ENCODE measurements at regions not wholly inside any gene's neighbourhood (a gene's known extent, or its start where the extent isn't known, plus 50 kb on each side); places are given as distances from the start of the nearest gene placed in this dataset.
A peak's percentile ranks its signal among the peaks of the same experiment; 100 is the strongest.

DNA sequence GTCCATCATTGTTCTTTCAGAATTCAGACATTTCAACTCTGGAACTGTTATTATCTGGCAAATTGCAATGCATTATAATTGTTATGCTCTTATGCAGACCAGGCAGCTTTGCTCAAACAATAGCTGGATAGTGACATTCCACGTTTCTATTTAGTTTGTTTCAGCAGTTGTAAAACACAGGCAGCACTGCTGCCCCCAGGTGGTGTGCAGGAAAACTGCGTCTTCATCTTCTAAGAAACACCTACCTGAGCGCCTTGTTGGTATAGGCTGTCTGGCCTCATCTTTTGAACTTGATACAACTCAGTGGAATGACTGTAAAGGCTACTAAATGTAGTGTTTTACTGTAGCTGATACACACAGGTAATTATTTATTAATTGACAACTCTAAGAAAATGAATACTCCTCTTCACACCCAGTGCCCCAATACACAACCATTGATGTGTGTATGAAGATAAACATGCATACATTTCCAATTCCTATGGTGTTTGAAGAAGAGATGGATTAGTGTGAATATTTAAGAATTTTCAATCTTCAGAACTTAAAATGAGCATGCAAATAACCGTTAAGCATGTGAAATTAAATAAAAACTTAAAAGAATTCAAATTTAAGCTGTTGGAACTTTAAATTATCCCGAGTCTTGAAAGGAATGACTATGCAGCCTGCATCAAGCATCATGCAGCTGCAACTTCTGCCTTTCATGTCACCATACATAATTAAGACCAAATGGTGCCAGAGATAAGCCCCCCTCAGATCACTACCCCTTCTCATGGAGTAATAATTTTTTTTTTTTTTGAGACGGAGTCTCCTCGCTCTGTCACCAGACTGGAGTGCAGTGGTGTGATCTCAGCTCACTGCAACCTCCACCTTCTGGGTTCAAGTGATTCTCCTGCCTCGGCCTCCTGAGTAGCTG is 85.6 kb downstream of the CD8B2 start:
- DNase-seq, result peak in 2 of 3 experiments; percentile 5 to 23

- no peak for DNase-seq
Observed at GRCh38 chr2:106573773-106574172, 86.6 kb downstream of the CD8B2 start.

- peak in 1 of 3 experiments; percentile 4 for DNase-seq
Observed at GRCh38 chr2:106575955-106576354, 88.8 kb downstream of the CD8B2 start.

DNA sequence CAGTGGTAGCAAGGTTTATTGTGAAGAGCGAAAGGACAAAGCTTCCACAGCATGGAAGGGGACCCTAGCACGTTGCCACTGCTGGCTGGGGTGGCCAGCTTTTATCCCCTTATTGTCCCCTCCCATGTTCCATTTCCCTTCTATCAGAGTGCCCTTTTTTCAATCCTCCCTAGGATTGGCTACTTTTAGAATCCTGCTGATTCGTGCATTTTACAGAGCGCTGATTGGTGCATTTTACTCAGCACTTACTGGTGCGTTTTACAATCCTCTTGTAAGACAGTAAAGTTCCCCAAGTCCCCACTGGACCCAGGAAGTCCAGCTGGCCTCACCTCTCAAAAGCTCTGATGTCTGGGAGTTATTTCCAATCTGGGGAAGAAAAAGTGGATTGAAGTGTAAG is 90.1 kb downstream of the CD8B2 start:
- no peak for DNase-seq

DNA sequence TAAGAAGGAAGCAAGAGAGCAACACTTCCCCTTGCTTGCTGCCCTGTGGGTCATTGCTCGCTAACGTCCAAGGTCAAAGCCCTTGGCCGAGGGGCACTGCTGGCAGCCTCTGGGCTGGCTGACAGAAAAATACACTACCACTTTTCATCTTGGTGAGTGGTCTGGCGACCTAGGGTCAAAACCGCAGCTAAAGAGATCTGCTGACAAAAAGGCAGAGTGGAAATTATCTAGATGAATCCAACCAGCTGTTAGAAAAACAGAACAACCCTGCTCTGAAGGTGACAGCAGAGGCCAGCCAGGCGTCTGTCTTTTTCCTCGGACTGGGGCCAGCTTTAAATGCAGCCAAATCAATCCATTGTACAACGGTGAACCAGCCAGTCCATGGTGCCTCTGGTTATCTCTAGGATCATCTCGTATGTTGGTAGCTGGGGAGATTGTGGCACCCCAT is 92.6 kb downstream of the CD8B2 start:
- no peak for DNase-seq

GRCh38 chr2:106580241-106580640 is 93.1 kb downstream of the CD8B2 start:
- DNase-seq, result no peak

- DNase-seq, result no peak
Observed at GRCh38 chr2:106581328-106581727, 94.2 kb downstream of the CD8B2 start.

DNA sequence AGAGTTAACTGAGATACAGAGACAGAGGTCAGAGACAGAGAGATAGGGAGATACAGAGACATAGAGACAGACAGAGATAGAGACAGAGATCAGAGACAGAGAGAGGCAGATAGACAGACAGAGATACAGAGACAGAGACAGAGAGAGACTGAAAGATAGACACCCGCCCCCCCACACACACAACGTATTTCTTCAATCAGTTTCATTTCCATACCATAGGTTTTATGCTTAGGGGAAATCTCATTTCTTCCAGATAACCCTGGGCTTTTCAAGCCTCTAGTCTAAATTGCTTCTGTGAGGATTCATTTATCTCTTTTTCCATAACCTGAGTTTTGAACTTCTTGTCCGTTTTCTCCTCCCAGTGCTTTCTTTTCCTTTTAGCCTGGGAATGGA is 94.6 kb downstream of the CD8B2 start:
- no peak for DNase-seq

- peak; percentile 59 to 87 (median 61) for DNase-seq
Observed at GRCh38 chr2:106582148-106583143, 95.3 kb downstream of the CD8B2 start.

DNA sequence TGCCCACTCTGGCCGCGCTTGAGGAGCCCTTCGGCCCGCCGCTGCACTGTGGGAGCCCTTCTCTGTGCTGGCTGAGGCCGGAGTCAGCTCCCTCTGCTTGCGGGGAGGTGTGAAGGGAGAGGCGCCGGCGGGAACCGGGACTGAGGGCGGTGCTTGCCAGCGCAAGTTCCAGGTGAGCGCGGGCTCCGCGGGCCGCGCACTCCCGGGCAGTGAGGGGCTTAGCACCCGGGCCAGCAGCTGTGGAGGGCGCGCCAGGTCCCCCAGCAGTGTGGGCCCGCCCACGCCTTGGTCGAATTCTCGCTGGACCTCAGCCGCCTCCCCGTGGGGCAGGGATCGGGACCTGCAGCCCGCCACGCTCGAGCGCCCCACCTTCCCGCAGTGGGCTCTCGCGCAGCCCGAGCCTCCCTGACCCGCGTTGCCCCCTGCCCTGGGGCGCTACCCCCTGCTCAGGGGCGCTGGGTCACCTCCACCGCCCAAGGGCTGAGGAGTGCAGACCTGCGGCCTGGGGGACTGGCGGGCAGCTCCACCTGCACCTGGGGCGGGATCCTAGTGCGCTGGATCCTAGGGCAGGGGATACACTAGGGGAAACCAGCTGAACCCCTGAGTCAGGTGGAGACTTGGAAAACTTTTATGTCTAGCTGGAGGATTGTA is 97.3 kb downstream of the CD8B2 start:
- DNase-seq, result no peak

DNA sequence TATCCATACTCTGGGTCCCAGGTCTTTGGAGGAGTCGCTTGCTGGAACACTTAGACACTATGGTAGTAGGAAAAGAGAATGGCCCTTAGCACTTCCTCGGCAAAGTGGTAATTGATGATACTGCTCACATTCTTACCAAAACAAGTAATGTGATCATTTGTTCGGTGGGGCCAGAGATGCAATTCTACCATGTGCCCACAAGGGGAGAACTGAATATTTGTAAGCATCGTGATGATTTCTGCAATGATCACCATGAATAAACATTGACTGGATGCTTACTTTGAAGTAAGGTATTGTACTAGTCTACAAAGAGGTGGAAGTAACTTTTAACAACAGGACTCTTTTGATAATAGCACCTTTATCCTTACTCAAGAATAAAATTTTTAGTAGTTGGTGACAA is 109.7 kb downstream of the CD8B2 start:
- no peak for DNase-seq

- no peak for DNase-seq
Observed at GRCh38 chr2:106599540-106599939, 112.4 kb downstream of the CD8B2 start.

DNA sequence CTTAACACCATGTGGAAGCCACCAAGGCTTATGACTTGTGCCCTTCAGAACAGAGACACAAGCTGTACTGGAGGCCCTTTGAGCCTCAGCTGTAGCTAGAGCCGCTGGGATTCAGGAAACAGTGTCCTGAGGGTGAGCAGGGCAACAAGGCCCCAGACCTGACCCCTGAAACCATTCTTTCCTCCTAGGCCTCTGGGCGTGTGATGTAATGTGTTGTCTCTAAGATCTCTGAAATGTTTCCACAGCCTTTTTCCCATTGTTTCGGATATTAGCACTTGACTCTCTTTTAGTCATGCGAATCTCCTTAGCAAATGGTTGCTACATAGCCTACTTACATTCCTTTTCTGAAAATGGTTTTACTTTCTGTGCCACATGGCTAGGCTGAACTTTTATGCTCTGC is 114.9 kb downstream of the CD8B2 start:
- no peak for DNase-seq

GRCh38 chr2:106606652-106607051 is 119.5 kb downstream of the CD8B2 start:
- no peak for DNase-seq

- no peak for DNase-seq
Observed at GRCh38 chr2:106607371-106607770, 120.2 kb downstream of the CD8B2 start.

DNA sequence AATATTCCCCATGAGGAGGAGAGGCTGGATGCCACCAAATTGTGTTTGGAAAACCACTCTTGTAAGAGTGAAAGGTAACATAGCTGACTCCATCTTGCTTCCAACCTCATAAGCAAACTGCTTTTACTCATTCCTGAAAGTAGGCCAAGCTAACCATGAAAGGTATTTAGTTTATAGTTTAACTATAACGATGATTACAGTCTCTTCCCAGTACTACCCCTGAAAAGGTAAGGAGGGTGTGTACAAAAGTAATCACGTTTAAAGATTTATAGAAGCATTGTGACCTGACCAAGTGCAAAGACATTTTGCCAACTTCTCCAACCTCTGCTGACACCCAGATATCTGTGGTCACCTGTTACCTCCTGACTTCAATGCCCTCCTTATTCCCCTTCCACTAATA is 122.6 kb downstream of the CD8B2 start:
- DNase-seq, result no peak

GRCh38 chr2:106614511-106615291 is 127.5 kb downstream of the CD8B2 start:
- no peak for DNase-seq

DNA sequence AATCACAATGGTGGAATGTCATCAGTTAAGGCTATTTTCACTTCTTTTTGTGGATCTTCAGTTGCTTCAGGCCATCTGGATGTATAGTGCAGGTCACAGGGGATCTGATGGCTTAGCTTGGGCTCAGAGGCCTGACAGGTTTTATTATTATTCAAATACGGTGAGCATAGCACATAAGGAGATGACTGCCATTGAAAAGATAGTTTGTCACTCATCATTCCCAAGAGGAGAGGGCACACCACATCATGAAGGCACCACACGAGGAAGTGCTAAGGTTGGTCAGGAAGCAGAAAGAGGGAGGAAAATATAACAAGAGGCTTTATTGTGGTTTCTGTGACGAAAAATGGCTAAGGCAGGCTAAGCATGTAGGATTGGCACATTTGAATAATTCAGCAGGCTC is 131.4 kb downstream of the CD8B2 start:
- DNase-seq, result no peak

- DNase-seq, result peak in 1 of 3 experiments; percentile 18
Observed at GRCh38 chr2:106623456-106623855, 136.3 kb downstream of the CD8B2 start.

DNA sequence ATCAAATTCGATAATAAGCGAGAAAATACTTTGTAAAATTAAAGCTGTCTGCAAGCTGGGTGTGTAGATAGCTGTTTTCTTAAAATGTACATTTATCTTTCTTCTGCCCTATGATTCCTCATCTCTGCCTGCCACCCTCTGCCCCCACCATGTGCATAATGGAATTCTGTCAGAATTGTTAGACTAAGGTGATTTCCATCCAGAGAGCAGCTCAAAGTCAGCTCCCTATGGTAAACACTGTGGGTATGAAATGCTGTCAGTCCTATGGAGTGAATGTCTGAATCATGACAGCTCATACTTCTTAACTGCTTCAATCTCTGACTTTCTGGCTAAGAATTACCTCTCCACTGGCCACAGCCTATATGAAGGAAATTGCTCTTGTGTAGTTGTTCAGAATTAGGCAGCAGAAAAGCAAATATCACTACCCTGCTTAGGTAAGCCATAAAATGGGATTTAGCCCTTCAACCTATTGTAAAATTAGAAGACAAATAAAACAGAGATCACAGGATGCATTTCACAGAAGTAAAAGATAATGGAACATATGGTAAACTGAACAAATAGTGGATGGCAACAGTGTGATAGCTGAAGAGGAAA is 137.7 kb downstream of the CD8B2 start:
- DNase-seq, result no peak

GRCh38 chr2:106628377-106628776 is 141.2 kb downstream of the CD8B2 start:
- no peak for DNase-seq

- DNase-seq, result no peak
Observed at GRCh38 chr2:106629981-106630380, 142.8 kb downstream of the CD8B2 start.
